BE2C (cell line): ENCODE measurements at regions not wholly inside any gene's neighbourhood (a gene's known extent, or its start where the extent isn't known, plus 50 kb on each side); places are given as distances from the start of the nearest gene placed in this dataset.

Source experiments
- DNase-seq: peaks from one replicate; pipeline ENCODE4 v3.0.0-alpha.2; 2020
- H3K27me3 ChIP-seq: fragments of 250-450 bp; sonication (Bioruptor Pico); 2 replicates; pipeline ENCODE4 v1.5.1; 2020; ENCODE audit warnings: mild to moderate bottlenecking
- H3K36me3 ChIP-seq: fragments of 250-450 bp; sonication (Bioruptor Pico); 2 replicates; pipeline ENCODE4 v1.5.1; 2020; ENCODE audit warnings: mild to moderate bottlenecking
- H3K4me1 ChIP-seq: fragments of 250-450 bp; sonication (Bioruptor Pico); 2 replicates; pipeline ENCODE4 v1.5.1; 2020
- H3K4me3 ChIP-seq: 2 replicates; pipeline ENCODE4 v1.5.1; 2011; ENCODE audit warnings: low read depth, low read length
- H3K9me3 ChIP-seq: fragments of 250-450 bp; sonication (Bioruptor Pico); 2 replicates; pipeline ENCODE4 v1.5.1; 2020
- CTCF ChIP-seq: IDR thresholded peaks from 2 replicates; pipeline ENCODE4 v1.5.1; 2012; ENCODE audit warnings: mild to moderate bottlenecking, low read depth, low read length

- Histone ChIP-seq H3K4me1 (no peaks in the 10 kb centered on the region), H3K4me3 (no peak overlapping the region), H3K9me3 (0 out of 2 replicates have a peak, but pooled peaks cover 2% of the 10 kb centered on the region), H3K36me3 (no peaks in the 10 kb centered on the region), H3K27me3 (no peaks in the 10 kb centered on the region)
- DNase-seq, result no peak
- no peak for TF ChIP-seq CTCF
These were observed 54.4 kb upstream of the KRR1 start for GRCh38 chr12:75565795-75566194.

DNA sequence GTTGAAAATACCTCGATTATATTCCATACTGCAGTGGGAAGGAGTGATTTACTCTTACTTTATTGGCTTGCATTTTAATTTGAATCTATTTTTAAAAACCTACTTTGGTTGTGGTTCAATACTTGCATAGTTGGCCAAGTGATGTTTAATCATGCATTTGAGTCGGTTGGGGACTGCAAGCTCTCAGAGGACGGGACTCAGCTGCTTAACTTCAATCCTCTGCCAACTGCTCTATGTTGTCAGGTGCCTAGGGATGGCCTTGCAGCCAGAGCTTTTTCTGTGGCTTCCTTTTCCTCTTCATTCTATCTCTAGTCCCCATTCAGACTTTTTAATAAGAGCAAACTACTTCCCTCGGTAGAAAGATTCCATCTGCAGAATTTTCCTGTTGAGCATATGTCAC lies 53.4 kb upstream of the KRR1 start:
- no peak for DNase-seq
- H3K4me3 ChIP-seq, result no peak overlapping the region
- H3K27me3 ChIP-seq, result no peaks in the 10 kb centered on the region
- TF ChIP-seq CTCF, result no peak
- no peaks in the 10 kb centered on the region for H3K4me1 ChIP-seq
- 0 out of 2 replicates have a peak, but pooled peaks cover 2% of the 10 kb centered on the region for H3K9me3 ChIP-seq
- H3K36me3 ChIP-seq, result no peaks in the 10 kb centered on the region

GRCh38 chr12:75564398-75564797 lies 53.0 kb upstream of the KRR1 start:
- Histone ChIP-seq H3K36me3 (no peaks in the 10 kb centered on the region), H3K9me3 (0 out of 2 replicates have a peak, but pooled peaks cover 2% of the 10 kb centered on the region), H3K4me3 (no peak overlapping the region), H3K27me3 (no peaks in the 10 kb centered on the region), H3K4me1 (no peaks in the 10 kb centered on the region)
- TF ChIP-seq CTCF, result no peak
- DNase-seq, result no peak

GRCh38 chr12:75563351-75563750 lies 51.9 kb upstream of the KRR1 start:
- H3K9me3 ChIP-seq, result 0 out of 2 replicates have a peak, but pooled peaks cover 2% of the 10 kb centered on the region
- no peaks in the 10 kb centered on the region for H3K36me3 ChIP-seq
- H3K4me1 ChIP-seq, result no peaks in the 10 kb centered on the region
- no peak for TF ChIP-seq CTCF
- no peak for DNase-seq
- no peaks in the 10 kb centered on the region for H3K27me3 ChIP-seq
- no peak overlapping the region for H3K4me3 ChIP-seq

- DNase-seq, result no peak
- H3K4me1 ChIP-seq, result no peaks in the 10 kb centered on the region
- no peak overlapping the region for H3K4me3 ChIP-seq
- 0 out of 2 replicates have a peak, but pooled peaks cover 2% of the 10 kb centered on the region for H3K9me3 ChIP-seq
- no peak for TF ChIP-seq CTCF
- H3K27me3 ChIP-seq, result no peaks in the 10 kb centered on the region
- H3K36me3 ChIP-seq, result no peaks in the 10 kb centered on the region
These were observed 50.5 kb upstream of the KRR1 start for GRCh38 chr12:75561921-75562320.
